Lower leg skin (tissue), 3 donors: ENCODE measurements at regions not wholly inside any gene's neighbourhood (a gene's known extent, or its start where the extent isn't known, plus 50 kb on each side); places are given as distances from the start of the nearest gene placed in this dataset.

ENCODE experiments used
- CTCF ChIP-seq, 3 donors: fragments of 450-650 bp; IDR thresholded peaks; one replicate each; pipeline ENCODE4 v1.5.1; 2016; ENCODE audit warnings: antibody characterized with exemption in 3 of 3, mild to moderate bottlenecking in 3 of 3, moderate library complexity in 2 of 3
- POLR2A ChIP-seq, 2 donors: fragments of 450-650 bp; IDR thresholded peaks; one replicate each; pipeline ENCODE4 v1.6.1; 2016 to 2017; ENCODE audit warnings: antibody characterized with exemption in 2 of 2, mild to moderate bottlenecking in 1 of 2, moderate library complexity in 1 of 2

DNA sequence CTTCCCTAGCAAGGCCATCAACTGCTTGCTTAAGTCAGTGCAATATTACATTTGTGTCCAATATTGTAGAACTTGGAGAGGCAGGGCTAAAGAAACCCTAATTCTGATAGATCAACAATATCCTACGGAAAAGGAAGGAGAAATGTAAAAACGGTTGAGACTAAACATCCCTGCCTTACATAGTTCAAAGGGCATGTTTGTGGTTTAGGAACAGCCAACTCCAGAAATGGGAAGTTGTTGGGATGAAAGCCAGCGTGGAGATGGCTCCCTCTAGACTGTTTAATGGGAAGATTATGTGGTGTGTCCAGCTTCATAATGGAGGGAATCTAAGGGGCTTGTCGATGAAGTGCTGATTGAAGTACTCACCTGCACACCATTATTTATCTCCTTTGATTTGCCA lies 145.3 kb upstream of the TENT5A start:
- no peak for TF ChIP-seq POLR2A (IDR thresholded peaks at IDR 0.05)
- TF ChIP-seq CTCF (IDR thresholded peaks at IDR 0.05): no peak
